ENCODE measurements at regions not wholly inside any gene's neighbourhood (a gene's known extent, or its start where the extent isn't known, plus 50 kb on each side); places are given as distances from the start of the nearest gene placed in this dataset.

GRCh38 chr6:5936140-5936539 is 70.6 kb downstream of the NRN1 start:
- H4K20me1 ChIP-seq (ENCODE audit: low read depth, low read length): no peaks in the 10 kb centered on the region
- H3K4me3 ChIP-seq (ENCODE audit: insufficient read depth, low read length, poor library complexity, severe bottlenecking): no peak overlapping the region
- H3K27ac ChIP-seq (ENCODE audit: low read depth, low read length): no peak overlapping the region
- no peaks in the 10 kb centered on the region for H3K79me2 ChIP-seq (ENCODE audit: insufficient read depth, low read length)
- H3F3A ChIP-seq (ENCODE audit: insufficient read depth): no peaks in the 10 kb centered on the region
- no peaks in the 10 kb centered on the region for H3K36me3 ChIP-seq (ENCODE audit: low read length)
- no peaks in the 10 kb centered on the region for H3K27me3 ChIP-seq (ENCODE audit: low read length)
- H3K9me2 ChIP-seq (replicated peaks; ENCODE audit: insufficient read depth, low read length): no peaks in the 10 kb centered on the region
- no peak for TF ChIP-seq CTCF (IDR thresholded peaks at IDR 0.05; ENCODE audit: insufficient read depth, low read length, poor library complexity, severe bottlenecking)
- TF ChIP-seq EZH2phosphoT487 (conservative IDR thresholded peaks at IDR 0.05; ENCODE audit: low read length): no peak
- no peaks in the 10 kb centered on the region for H3K9me3 ChIP-seq (ENCODE audit: insufficient read depth, low read length)
- H3K9ac ChIP-seq (ENCODE audit: low read length): no peak overlapping the region
- H3K4me2 ChIP-seq (ENCODE audit: low read depth, low read length, poor library complexity, severe bottlenecking): no peak overlapping the region
- no peak overlapping the region for H2AFZ ChIP-seq (ENCODE audit: low read depth, low read length, severe bottlenecking)

- Histone ChIP-seq H4K20me1 (ENCODE audit: low read depth, low read length) (no peaks in the 10 kb centered on the region), H3K36me3 (ENCODE audit: low read length) (no peaks in the 10 kb centered on the region), H3K4me2 (ENCODE audit: low read depth, low read length, poor library complexity, severe bottlenecking) (no peak overlapping the region), H3F3A (ENCODE audit: insufficient read depth) (no peaks in the 10 kb centered on the region), H3K27ac (ENCODE audit: low read depth, low read length) (no peak overlapping the region), H3K79me2 (ENCODE audit: insufficient read depth, low read length) (no peaks in the 10 kb centered on the region), H3K9me3 (ENCODE audit: insufficient read depth, low read length) (no peaks in the 10 kb centered on the region), H3K9me2 (replicated peaks; ENCODE audit: insufficient read depth, low read length) (no peaks in the 10 kb centered on the region), H3K9ac (ENCODE audit: low read length) (no peak overlapping the region), H3K4me3 (ENCODE audit: insufficient read depth, low read length, poor library complexity, severe bottlenecking) (no peak overlapping the region), H2AFZ (ENCODE audit: low read depth, low read length, severe bottlenecking) (no peak overlapping the region), H3K27me3 (ENCODE audit: low read length) (0 out of 2 replicates have a peak, but pooled peaks cover 3% of the 10 kb centered on the region)
- TF ChIP-seq EZH2phosphoT487 (conservative IDR thresholded peaks at IDR 0.05; ENCODE audit: low read length): no peak
- TF ChIP-seq CTCF (IDR thresholded peaks at IDR 0.05; ENCODE audit: insufficient read depth, low read length, poor library complexity, severe bottlenecking): no peak
Observed at GRCh38 chr6:5930968-5931367, 75.8 kb downstream of the NRN1 start.

GRCh38 chr6:5930143-5930770 is 76.5 kb downstream of the NRN1 start:
- no peaks in the 10 kb centered on the region for H3F3A ChIP-seq (ENCODE audit: insufficient read depth)
- H3K27ac ChIP-seq (ENCODE audit: low read depth, low read length): no peak overlapping the region
- no peaks in the 10 kb centered on the region for H3K9me2 ChIP-seq (replicated peaks; ENCODE audit: insufficient read depth, low read length)
- no peak overlapping the region for H3K4me2 ChIP-seq (ENCODE audit: low read depth, low read length, poor library complexity, severe bottlenecking)
- H4K20me1 ChIP-seq (ENCODE audit: low read depth, low read length): no peaks in the 10 kb centered on the region
- H3K79me2 ChIP-seq (ENCODE audit: insufficient read depth, low read length): no peaks in the 10 kb centered on the region
- TF ChIP-seq EZH2phosphoT487 (conservative IDR thresholded peaks at IDR 0.05; ENCODE audit: low read length) (no peak), CTCF (IDR thresholded peaks at IDR 0.05; ENCODE audit: insufficient read depth, low read length, poor library complexity, severe bottlenecking) (no peak)
- H3K9me3 ChIP-seq (ENCODE audit: insufficient read depth, low read length): no peaks in the 10 kb centered on the region
- H3K9ac ChIP-seq (ENCODE audit: low read length): no peak overlapping the region
- H3K4me3 ChIP-seq (ENCODE audit: insufficient read depth, low read length, poor library complexity, severe bottlenecking): no peak overlapping the region
- H3K27me3 ChIP-seq (ENCODE audit: low read length): 0 out of 2 replicates have a peak, but pooled peaks cover 3% of the 10 kb centered on the region
- H3K36me3 ChIP-seq (ENCODE audit: low read length): no peaks in the 10 kb centered on the region
- no peak overlapping the region for H2AFZ ChIP-seq (ENCODE audit: low read depth, low read length, severe bottlenecking)

Measured in SU-DHL-6 (cell line).